Ovary (tissue), 7 donors: ENCODE measurements at regions not wholly inside any gene's neighbourhood (a gene's known extent, or its start where the extent isn't known, plus 50 kb on each side); places are given as distances from the start of the nearest gene placed in this dataset.

Experiments used
- DNase-seq, 5 donors: peaks; one replicate each; pipeline ENCODE4 v3.0.0-alpha.2; 2019 to 2020
- H3K27ac ChIP-seq, 2 donors: fragments of 200-600 bp; one replicate each; pipeline versions ENCODE4 v1.5.1 to v1.8.0; 2019 to 2022
- H3K27me3 ChIP-seq: fragments of 200-600 bp; one replicate; pipeline ENCODE4 v1.8.0; 2022
- H3K36me3 ChIP-seq: fragments of 200-600 bp; sonication (generic); one replicate; pipeline ENCODE4 v1.5.1; 2019
- H3K4me1 ChIP-seq: one replicate; pipeline ENCODE4 v1.8.1; 2013; ENCODE audit warnings: mild to moderate bottlenecking, moderate library complexity; ENCODE audit not compliant: insufficient read depth
- H3K4me3 ChIP-seq: fragments of 200-600 bp; sonication (generic); one replicate; pipeline ENCODE4 v1.5.1; 2017
- H3K9me3 ChIP-seq, 2 donors: fragments of 200-600 bp in 1 of 2; sonication (generic) in 1 of 2; one replicate each; pipeline versions ENCODE4 v1.5.1 to v1.8.1; 2013 to 2019; ENCODE audit warnings: mild to moderate bottlenecking in 1 of 2, moderate library complexity in 1 of 2
- CTCF ChIP-seq, 3 donors: fragments of 450-650 bp in 2 of 3; fragments of 200-600 bp in 1 of 3; IDR thresholded peaks; one replicate each; pipeline versions ENCODE4 v1.5.1 to v1.8.0; 2016 to 2022; ENCODE audit warnings: antibody characterized with exemption in 3 of 3, mild to moderate bottlenecking in 1 of 3
- EP300 ChIP-seq: sonication (generic); formaldehyde crosslinking; IDR thresholded peaks from one replicate; pipeline ENCODE4 v1.6.1; 2017; ENCODE audit warnings: antibody characterized with exemption
- POLR2A ChIP-seq: fragments of 450-650 bp; IDR thresholded peaks from one replicate; pipeline ENCODE4 v1.6.1; 2017; ENCODE audit warnings: antibody characterized with exemption, mild to moderate bottlenecking, moderate library complexity
- WGBS, 3 donors: extraction: QIAGEN DNeasy Blood & Tissue Kit in 1 of 3; methylation state at CpG; one replicate each; pipeline versions ENCODE4 v1.1.5 to v1.1.7; 2013 to 2017; 5-methylcytosine and 5-hydroxymethylcytosine counted together
- intact Hi-C, 4 donors: fragments of 100-400 bp; cut with DNase I; formaldehyde crosslinking; loops; one replicate each; pipeline versions ENCODE4 v1.11.0 to v1.15.1; 2022 to 2023
- donor health status: DM: no; HTN: no; CAD: no; lungs with moderate emphysema.
- donor health status: DM: no; HTN: no; CAD: no.
- donor health status: Bipolar disorder and iron deficiency.
- donor health status: DM: no; HTN: no; CAD: no.
- donor health status: DM: yes; HTN: yes; CAD: no.

GRCh38 chr20:4524307-4524706 lies 161.9 kb upstream of the PRNP start:
- intact Hi-C loops: no loop called here
- Histone ChIP-seq H3K4me3 (no peak overlapping the region), H3K36me3 (no peaks in the 10 kb centered on the region), H3K4me1 (no peaks in the 10 kb centered on the region), H3K27me3 (no peaks in the 10 kb centered on the region), H3K27ac (no peak overlapping the region), H3K9me3 (no peaks in the 10 kb centered on the region)
- DNase-seq: no peak
- 90 to 93% (median 91%) methylated on average over 3 of the region's 3 CpGs for WGBS, 3 donors
- TF ChIP-seq CTCF (IDR thresholded peaks at IDR 0.05) (no peak), POLR2A (no peak), EP300 (no peak)

- no peak for TF ChIP-seq EP300
- TF ChIP-seq POLR2A: no peak
- TF ChIP-seq CTCF (IDR thresholded peaks at IDR 0.05): no peak
- WGBS, 3 donors: 82 to 91% (median 89%) methylated on average over 8 of the region's 8 CpGs
- Histone ChIP-seq H3K9me3 (no peaks in the 10 kb centered on the region), H3K4me1 (no peaks in the 10 kb centered on the region), H3K27me3 (no peaks in the 10 kb centered on the region), H3K36me3 (no peaks in the 10 kb centered on the region), H3K27ac (no peak overlapping the region), H3K4me3 (no peak overlapping the region)
- intact Hi-C loops: no loop called here
- no peak for DNase-seq
Observed at GRCh38 chr20:4522310-4522709, 163.9 kb upstream of the PRNP start.

- DNase-seq: no peak
- no peaks in the 10 kb centered on the region for H3K36me3 ChIP-seq
- intact Hi-C loops: no loop called here
- no peak for TF ChIP-seq POLR2A
- TF ChIP-seq EP300: no peak
- no peak for TF ChIP-seq CTCF (IDR thresholded peaks at IDR 0.05)
- H3K27me3 ChIP-seq: no peaks in the 10 kb centered on the region
- no peak overlapping the region for H3K27ac ChIP-seq
- no peak overlapping the region for H3K4me3 ChIP-seq
- H3K9me3 ChIP-seq: no peaks in the 10 kb centered on the region
- no peaks in the 10 kb centered on the region for H3K4me1 ChIP-seq
- WGBS, 3 donors: 74 to 81% (median 75%) methylated on average over 16 of the region's 16 CpGs
Observed at GRCh38 chr20:4521170-4521968, 164.9 kb upstream of the PRNP start.

- no peak overlapping the region for H3K4me3 ChIP-seq
- no peak for DNase-seq
- 31 to 57% (median 34%) methylated on average over 2 of the region's 2 CpGs for WGBS, 3 donors
- no peaks in the 10 kb centered on the region for H3K27me3 ChIP-seq
- no peaks in the 10 kb centered on the region for H3K9me3 ChIP-seq
- intact Hi-C loops: no loop called here
- H3K36me3 ChIP-seq: no peaks in the 10 kb centered on the region
- no peak for TF ChIP-seq POLR2A
- no peak overlapping the region for H3K27ac ChIP-seq
- no peaks in the 10 kb centered on the region for H3K4me1 ChIP-seq
Observed at GRCh38 chr20:4519534-4519933, 166.7 kb upstream of the PRNP start.

- H3K4me3 ChIP-seq: no peak overlapping the region
- no peaks in the 10 kb centered on the region for H3K4me1 ChIP-seq
- no peak for DNase-seq
- no peaks in the 10 kb centered on the region for H3K36me3 ChIP-seq
- TF ChIP-seq CTCF (IDR thresholded peaks at IDR 0.05) (no peak), EP300 (no peak), POLR2A (no peak)
- intact Hi-C loops: no loop called here
- H3K27me3 ChIP-seq: no peaks in the 10 kb centered on the region
- 27 to 54% (median 52%) methylated on average over 1 of the region's 1 CpG for WGBS, 3 donors
- no peaks in the 10 kb centered on the region for H3K9me3 ChIP-seq
- H3K27ac ChIP-seq: no peak overlapping the region
Observed at GRCh38 chr20:4516876-4517275, 169.4 kb upstream of the PRNP start.
